ENCODE measurements at regions not wholly inside any gene's neighbourhood (a gene's known extent, or its start where the extent isn't known, plus 50 kb on each side); places are given as distances from the start of the nearest gene placed in this dataset.

- DNase-seq (ENCODE audit: low read depth), result no peak
Observed at GRCh38 chr14:38110258-38110657, 97.4 kb upstream of the SSTR1 start.

- no peak for DNase-seq (ENCODE audit: low read depth)
Observed at GRCh38 chr14:38111046-38111445, 96.7 kb upstream of the SSTR1 start.

- DNase-seq (ENCODE audit: low read depth), result no peak
Observed at GRCh38 chr14:38113546-38113945, 94.2 kb upstream of the SSTR1 start.

- no peak for DNase-seq (ENCODE audit: low read depth)
Observed at GRCh38 chr14:38116895-38117294, 90.8 kb upstream of the SSTR1 start.

GRCh38 chr14:38120109-38120508 lies 87.6 kb upstream of the SSTR1 start:
- no peak for DNase-seq (ENCODE audit: low read depth)

GRCh38 chr14:38121320-38122020 lies 86.2 kb upstream of the SSTR1 start:
- DNase-seq (ENCODE audit: low read depth), result no peak

- no peak for DNase-seq (ENCODE audit: low read depth)
Observed at GRCh38 chr14:38122241-38122640, 85.5 kb upstream of the SSTR1 start.

GRCh38 chr14:38124506-38124905 lies 83.2 kb upstream of the SSTR1 start:
- DNase-seq (ENCODE audit: low read depth), result no peak

- peak; percentile 68 for DNase-seq (ENCODE audit: low read depth)
Observed at GRCh38 chr14:38125481-38126037, 82.1 kb upstream of the SSTR1 start.

- no peak for DNase-seq (ENCODE audit: low read depth)
Observed at GRCh38 chr14:38127356-38127755, 80.3 kb upstream of the SSTR1 start.

- DNase-seq (ENCODE audit: low read depth), result no peak
Observed at GRCh38 chr14:38127784-38128183, 79.9 kb upstream of the SSTR1 start.

GRCh38 chr14:38128640-38129039 lies 79.1 kb upstream of the SSTR1 start:
- DNase-seq (ENCODE audit: low read depth), result no peak

- no peak for DNase-seq (ENCODE audit: low read depth)
Observed at GRCh38 chr14:38129192-38129591, 78.5 kb upstream of the SSTR1 start.

GRCh38 chr14:38129705-38130104 lies 78.0 kb upstream of the SSTR1 start:
- no peak for DNase-seq (ENCODE audit: low read depth)

- DNase-seq (ENCODE audit: low read depth), result no peak
Observed at GRCh38 chr14:38134416-38135030, 73.2 kb upstream of the SSTR1 start.

- no peak for DNase-seq (ENCODE audit: low read depth)
Observed at GRCh38 chr14:38135106-38135867, 72.4 kb upstream of the SSTR1 start.

GRCh38 chr14:38137005-38137404 lies 70.7 kb upstream of the SSTR1 start:
- DNase-seq (ENCODE audit: low read depth), result no peak

- DNase-seq (ENCODE audit: low read depth), result no peak
Observed at GRCh38 chr14:38138473-38139138, 69.1 kb upstream of the SSTR1 start.

- no peak for DNase-seq (ENCODE audit: low read depth)
Observed at GRCh38 chr14:38139926-38140325, 67.8 kb upstream of the SSTR1 start.

GRCh38 chr14:38143170-38143569 lies 64.5 kb upstream of the SSTR1 start:
- no peak for DNase-seq (ENCODE audit: low read depth)

- DNase-seq (ENCODE audit: low read depth), result peak; percentile 18
Observed at GRCh38 chr14:38143659-38144505, 63.8 kb upstream of the SSTR1 start.
